ENCODE measurements at regions not wholly inside any gene's neighbourhood (a gene's known extent, or its start where the extent isn't known, plus 50 kb on each side); places are given as distances from the start of the nearest gene placed in this dataset.
A peak's percentile ranks its signal among the peaks of the same experiment; 100 is the strongest.
"Not testable (repeated sequence)": the region's sequence is repeated elsewhere in the genome, so short reads cannot be mapped to it uniquely, and the experiment has no call there.

DNA sequence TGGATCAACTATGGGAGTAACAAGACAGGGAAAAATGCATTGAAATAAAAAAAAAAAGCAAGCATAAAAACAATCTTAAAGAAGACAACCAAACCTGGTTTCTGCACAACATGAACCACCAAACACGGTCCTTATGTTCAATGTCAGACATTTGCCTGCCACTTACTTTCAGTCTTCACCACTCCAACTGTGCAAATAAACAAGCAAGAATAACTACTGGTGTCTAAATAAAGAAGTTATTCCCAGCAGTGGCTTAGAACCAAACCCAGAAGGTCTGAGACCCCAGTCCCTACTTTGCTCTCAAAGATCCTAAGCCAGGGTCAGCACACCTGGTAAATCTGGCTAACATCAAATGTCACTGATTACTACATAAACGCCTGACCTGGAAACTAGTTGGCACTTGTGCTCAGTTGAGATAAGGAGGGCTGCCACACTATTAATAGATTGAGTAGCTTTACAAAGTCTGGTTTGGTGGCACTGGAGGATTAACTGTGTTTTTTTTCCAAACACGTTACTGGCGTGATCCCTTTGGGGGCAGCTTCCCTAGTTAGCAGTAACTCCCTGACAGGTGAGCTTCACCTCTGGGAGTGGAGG lies 62.7 kb upstream of the ABLIM1 start:
- Histone ChIP-seq H3K36me3 (no peaks in the 10 kb centered on the region), H3K27me3 (no peaks in the 10 kb centered on the region), H3K4me1 (peaks cover 0 to 41% (median 29%) of the 10 kb centered on the region in 4 donors), H3K4me3 (no peak overlapping the region), H3K9me3 (no peaks in the 10 kb centered on the region), H3K27ac (peak overlapping the region in 3 of 5 donors; percentile 51 to 66 (median 55))
- intact Hi-C loops (cut with DNase I; ENCODE audit: low total_unique reads) = no loop called here
- peak; percentile 37 to 47 for DNase-seq
- 21 to 42% (median 28%) methylated on average over 4 of the region's 4 CpGs for WGBS, 5 donors
- TF ChIP-seq CTCF (IDR thresholded peaks at IDR 0.05) (no peak), POLR2AphosphoS5 (IDR thresholded peaks at IDR 0.05) (no peak), POLR2A (IDR thresholded peaks at IDR 0.05) (no peak), EP300 (IDR thresholded peaks at IDR 0.05) (no peak)

DNA sequence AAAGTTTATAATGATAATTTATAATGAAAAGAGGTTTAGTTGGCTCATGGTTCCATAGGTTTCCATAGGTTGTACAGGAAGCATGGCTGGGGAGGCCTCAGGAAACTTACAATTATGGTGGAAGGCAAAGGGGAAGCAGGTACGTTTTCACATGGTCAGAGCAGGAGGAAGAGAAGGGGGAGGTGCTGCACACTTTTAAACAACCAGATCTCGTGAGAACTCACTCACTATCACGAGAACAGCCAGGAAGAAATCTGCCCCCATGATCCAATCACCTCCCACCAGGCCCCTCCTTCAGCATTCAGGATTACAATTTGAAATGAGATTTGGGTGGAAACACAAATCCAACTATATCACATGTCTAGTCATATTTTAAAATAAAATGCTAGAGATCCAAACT lies 64.1 kb upstream of the ABLIM1 start:
- H3K27me3 ChIP-seq; H3K27ac ChIP-seq; H3K36me3 ChIP-seq; intact Hi-C loops (cut with DNase I; ENCODE audit: low total_unique reads); H3K9me3 ChIP-seq; H3K4me3 ChIP-seq; DNase-seq: not testable (repeated sequence)
- 60 to 71% (median 68%) methylated on average over 3 of the region's 3 CpGs for WGBS, 5 donors
- H3K4me1 ChIP-seq = peaks cover 0 to 46% (median 35%) of the 10 kb centered on the region in 4 donors

DNA sequence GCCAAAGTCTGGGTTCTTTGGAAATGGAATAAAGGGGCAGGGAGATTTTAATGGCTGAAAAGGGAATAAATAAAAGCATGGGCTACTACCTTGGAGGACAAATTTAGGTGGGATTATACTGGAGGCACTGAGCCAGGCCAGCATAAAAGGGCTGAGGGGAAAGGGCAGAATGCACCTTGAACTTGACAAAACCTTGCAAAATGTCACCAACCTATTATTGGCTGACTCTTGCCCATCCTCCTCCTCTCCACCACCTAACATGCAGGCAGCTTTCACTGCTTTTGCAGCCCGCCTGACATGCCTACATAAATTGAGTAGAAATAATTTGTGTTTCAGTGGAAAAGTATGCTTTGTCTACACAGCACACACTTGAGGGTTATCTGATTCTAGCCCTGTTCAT lies 65.3 kb upstream of the ABLIM1 start:
- no peak for TF ChIP-seq POLR2A (IDR thresholded peaks at IDR 0.05)
- TF ChIP-seq EP300 (IDR thresholded peaks at IDR 0.05) = no peak
- no peak for TF ChIP-seq POLR2AphosphoS5 (IDR thresholded peaks at IDR 0.05)
- TF ChIP-seq CTCF (IDR thresholded peaks at IDR 0.05) = no peak
- Histone ChIP-seq H3K4me3 (no peak overlapping the region), H3K9me3 (no peaks in the 10 kb centered on the region), H3K27me3 (no peaks in the 10 kb centered on the region), H3K36me3 (no peaks in the 10 kb centered on the region), H3K27ac (no peak overlapping the region), H3K4me1 (peaks cover 0 to 50% (median 35%) of the 10 kb centered on the region in 4 donors)
- no peak for DNase-seq
- 87 to 100% (median 94%) methylated on average over 1 of the region's 1 CpG for WGBS, 5 donors
- intact Hi-C loops (cut with DNase I; ENCODE audit: low total_unique reads) = no loop called here

DNA sequence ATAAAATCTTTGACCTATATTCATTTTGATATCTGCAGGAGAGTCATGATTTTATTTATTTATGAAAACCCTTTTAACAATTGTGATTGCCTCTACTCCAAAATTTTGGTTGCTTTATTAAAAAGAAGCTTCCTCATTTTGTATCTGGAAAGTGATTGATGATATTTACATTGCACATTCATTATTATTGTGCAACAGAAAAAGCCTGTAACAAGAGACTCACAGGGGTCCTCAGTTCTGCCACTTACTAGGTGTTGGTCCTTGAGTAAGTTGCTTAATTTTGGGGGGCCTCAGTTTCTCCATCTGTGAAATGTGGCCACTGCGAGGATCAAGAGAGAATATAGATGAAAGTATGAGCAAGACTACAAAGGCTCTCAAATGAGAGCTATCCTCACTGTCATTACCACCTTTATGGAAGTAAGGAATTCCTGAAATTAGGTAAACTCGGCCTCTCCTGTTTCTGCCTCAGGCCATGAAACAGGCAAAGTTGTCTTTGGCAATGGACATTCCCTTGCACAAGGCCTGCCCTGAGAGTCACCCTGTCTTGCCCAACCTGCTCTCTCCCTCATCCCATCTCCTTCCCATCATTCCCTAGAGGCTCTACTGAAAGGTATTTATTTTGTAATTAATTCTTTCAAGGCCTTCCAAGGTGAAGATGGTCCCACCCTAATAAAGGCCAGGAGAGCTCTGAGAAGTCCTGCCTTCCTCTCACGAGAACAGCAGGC lies 66.1 kb upstream of the ABLIM1 start:
- no peaks in the 10 kb centered on the region for H3K27me3 ChIP-seq
- TF ChIP-seq CTCF (IDR thresholded peaks at IDR 0.05) (no peak), POLR2AphosphoS5 (IDR thresholded peaks at IDR 0.05) (no peak), POLR2A (IDR thresholded peaks at IDR 0.05) (no peak), EP300 (IDR thresholded peaks at IDR 0.05) (no peak)
- 89 to 97% (median 92%) methylated on average over 3 of the region's 3 CpGs for WGBS, 5 donors
- DNase-seq = no peak
- no peak overlapping the region for H3K27ac ChIP-seq
- H3K36me3 ChIP-seq = no peaks in the 10 kb centered on the region
- intact Hi-C loops (cut with DNase I; ENCODE audit: low total_unique reads) = no loop called here
- H3K9me3 ChIP-seq = no peaks in the 10 kb centered on the region
- H3K4me3 ChIP-seq = no peak overlapping the region
- peaks cover 0 to 46% (median 34%) of the 10 kb centered on the region in 4 donors for H3K4me1 ChIP-seq

- H3K4me1 ChIP-seq = peaks cover 0 to 41% (median 32%) of the 10 kb centered on the region in 4 donors
- no peak overlapping the region for H3K4me3 ChIP-seq
- no peak for DNase-seq
- TF ChIP-seq POLR2AphosphoS5 (IDR thresholded peaks at IDR 0.05) (no peak), POLR2A (IDR thresholded peaks at IDR 0.05) (no peak), CTCF (IDR thresholded peaks at IDR 0.05) (no peak), EP300 (IDR thresholded peaks at IDR 0.05) (no peak)
- H3K36me3 ChIP-seq = no peaks in the 10 kb centered on the region
- 83 to 94% (median 90%) methylated on average over 3 of the region's 3 CpGs for WGBS, 5 donors
- H3K27me3 ChIP-seq = no peaks in the 10 kb centered on the region
- intact Hi-C loops (cut with DNase I; ENCODE audit: low total_unique reads) = no loop called here
- no peak overlapping the region for H3K27ac ChIP-seq
- H3K9me3 ChIP-seq = no peaks in the 10 kb centered on the region
Observed at GRCh38 chr10:114724716-114725106, 66.6 kb upstream of the ABLIM1 start.
